Caco-2 (cell line): ENCODE measurements at regions not wholly inside any gene's neighbourhood (a gene's known extent, or its start where the extent isn't known, plus 50 kb on each side); places are given as distances from the start of the nearest gene placed in this dataset.

Experiments used
- BruUV-seq: library from RNA; stranded (reverse); fragments of 400-500 nt; replicated peaks from 2 replicates; lab custom pipeline; 2021; lab: Mats Ljungman, UMichigan
- CTCF ChIA-PET: fragments of 300-600 bp; sonication (Branson Sonifier 250); formaldehyde crosslinking; loops from one replicate; lab custom pipeline; 2022; ENCODE audit warnings: antibody characterized with exemption; lab: Charles Lee
- POLR2A ChIA-PET: fragments of 300-600 bp; sonication (Branson Sonifier 250); formaldehyde crosslinking; loops from one replicate; lab custom pipeline; 2022; ENCODE audit warnings: antibody characterized with exemption; lab: Charles Lee
- DNase-seq, 2 experiments: peaks; one replicate each; pipeline versions ENCODE4 v3.0.0 to v3.0.0-alpha.2; 2020 to 2022
- H3K27me3 ChIP-seq: replicated peaks from 2 replicates; pipeline ENCODE4 v1.6.0; 2011; ENCODE audit warnings: low read length; ENCODE audit not compliant: control insufficient read depth, insufficient read depth
- H3K36me3 ChIP-seq: 2 replicates; pipeline ENCODE4 v1.5.1; 2011; ENCODE audit warnings: low read length; ENCODE audit not compliant: control insufficient read depth, insufficient read depth
- H3K4me1 ChIP-seq: fragments of 250-450 bp; sonication (Bioruptor Pico); 2 replicates; pipeline ENCODE4 v1.5.1; 2020; ENCODE audit warnings: mild to moderate bottlenecking
- H3K4me3 ChIP-seq: 2 replicates; pipeline ENCODE4 v1.5.1; 2011; ENCODE audit warnings: low read depth, mild to moderate bottlenecking, control low read depth, low read length
- H3K9me3 ChIP-seq: fragments of 250-450 bp; sonication (Bioruptor Pico); 2 replicates; pipeline ENCODE4 v1.5.1; 2020; ENCODE audit warnings: mild to moderate bottlenecking, moderate library complexity
- H3K27ac Mint-ChIP-seq: one replicate; pipeline ENCODE4 v1.8.0; 2022; ENCODE audit warnings: mixed read lengths; ENCODE audit not compliant: unreplicated experiment
- H3K27me3 Mint-ChIP-seq: one replicate; pipeline ENCODE4 v1.8.0; 2022; ENCODE audit warnings: mixed read lengths; ENCODE audit not compliant: insufficient read depth, unreplicated experiment
- H3K36me3 Mint-ChIP-seq: one replicate; pipeline ENCODE4 v1.8.0; 2022; ENCODE audit warnings: mild to moderate bottlenecking, mixed read lengths; ENCODE audit not compliant: insufficient read depth, unreplicated experiment
- H3K4me1 Mint-ChIP-seq: one replicate; pipeline ENCODE4 v1.8.0; 2022; ENCODE audit warnings: low read depth, mixed read lengths; ENCODE audit not compliant: unreplicated experiment
- H3K4me3 Mint-ChIP-seq: one replicate; pipeline ENCODE4 v1.8.0; 2022; ENCODE audit warnings: mild to moderate bottlenecking, moderate library complexity, mixed read lengths; ENCODE audit not compliant: unreplicated experiment
- H3K9me3 Mint-ChIP-seq: one replicate; pipeline ENCODE4 v1.8.0; 2022; ENCODE audit warnings: mixed read lengths; ENCODE audit not compliant: unreplicated experiment
- CTCF ChIP-seq, 2 experiments: fragments of 200-600 bp in 1 of 2; IDR thresholded peaks; 1 replicate in 1 of 2; 2 replicates in 1 of 2; pipeline versions ENCODE4 v1.5.1 to v1.8.0; 2011 to 2022; ENCODE audit warnings: antibody characterized with exemption in 1 of 2, control low read depth in 1 of 2, inconsistent platforms in 1 of 2, low read depth in 1 of 2, low read length in 1 of 2, mild to moderate bottlenecking in 1 of 2, moderate library complexity in 1 of 2; ENCODE audit not compliant: insufficient read depth in 1 of 2, severe bottlenecking in 1 of 2, unreplicated experiment in 1 of 2
- intact Hi-C: fragments of 100-400 bp; cut with micrococcal nuclease; formaldehyde crosslinking; loops from one replicate; pipeline ENCODE4 v1.10.0; 2022; ENCODE audit not compliant: unreplicated experiment

DNA sequence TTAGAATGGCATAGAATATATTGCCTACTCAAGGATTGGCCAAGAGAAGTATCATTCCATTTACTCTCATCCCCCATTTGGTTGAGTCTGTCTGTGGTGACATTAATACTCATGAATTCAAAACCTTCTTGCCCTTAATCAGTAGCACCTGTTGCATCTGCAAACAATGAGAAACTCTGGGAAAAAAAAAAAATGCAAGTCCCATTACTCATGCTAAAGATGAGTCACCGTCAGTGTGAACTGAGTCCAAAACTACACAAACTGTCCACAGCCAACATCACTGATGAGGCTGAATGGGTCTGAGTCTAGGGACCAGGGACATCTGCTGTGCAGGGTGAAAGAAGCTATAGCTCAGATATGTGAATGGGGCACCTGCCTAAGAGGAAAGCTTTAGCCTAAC, 96.9 kb upstream of the ADAMTS18 start:
- no peak overlapping the region for H3K4me3 ChIP-seq
- no peaks in the 10 kb centered on the region for H3K36me3 ChIP-seq
- intact Hi-C loops, result no loop called here
- Mint-ChIP-seq H3K27ac (no peak overlapping the region), H3K4me3 (no peak overlapping the region), H3K9me3 (peaks cover 11% of the 10 kb centered on the region), H3K27me3 (peaks cover 24% of the 10 kb centered on the region), H3K4me1 (no peaks in the 10 kb centered on the region), H3K36me3 (no peaks in the 10 kb centered on the region)
- POLR2A ChIA-PET, result no interaction called here
- H3K27me3 ChIP-seq, result no peaks in the 10 kb centered on the region
- BruUV-seq, result no TSS peak
- no peaks in the 10 kb centered on the region for H3K9me3 ChIP-seq
- TF ChIP-seq CTCF (IDR thresholded peaks at IDR 0.05; ENCODE audit: insufficient read depth in 1 of 2, low read depth in 1 of 2, low read length in 1 of 2, severe bottlenecking in 1 of 2, unreplicated experiment in 1 of 2), result no peak
- CTCF ChIA-PET, result no interaction called here
- no peaks in the 10 kb centered on the region for H3K4me1 ChIP-seq
- DNase-seq, result no peak

GRCh38 chr16:77536809-77537208, 102.0 kb upstream of the ADAMTS18 start:
- no peaks in the 10 kb centered on the region for H3K27me3 ChIP-seq
- intact Hi-C loops, result no loop called here
- H3K36me3 ChIP-seq, result no peaks in the 10 kb centered on the region
- H3K4me3 Mint-ChIP-seq, result no peak overlapping the region
- no peaks in the 10 kb centered on the region for H3K36me3 Mint-ChIP-seq
- no TSS peak for BruUV-seq
- H3K27ac Mint-ChIP-seq, result no peak overlapping the region
- H3K9me3 ChIP-seq, result no peaks in the 10 kb centered on the region
- CTCF ChIA-PET, result no interaction called here
- POLR2A ChIA-PET, result no interaction called here
- no peaks in the 10 kb centered on the region for H3K4me1 Mint-ChIP-seq
- H3K4me3 ChIP-seq, result no peak overlapping the region
- no peaks in the 10 kb centered on the region for H3K9me3 Mint-ChIP-seq
- no peak for DNase-seq
- no peak for TF ChIP-seq CTCF (IDR thresholded peaks at IDR 0.05; ENCODE audit: insufficient read depth in 1 of 2, low read depth in 1 of 2, low read length in 1 of 2, severe bottlenecking in 1 of 2, unreplicated experiment in 1 of 2)
- peaks cover 27% of the 10 kb centered on the region for H3K27me3 Mint-ChIP-seq
- H3K4me1 ChIP-seq, result no peaks in the 10 kb centered on the region

- intact Hi-C loops, result no loop called here
- ChIA-PET CTCF (interaction anchor here (0.6 kb wide), 1 partner anchor 377 kb away, joined by 3 read pairs; no protein-coding TSS in a partner anchor), POLR2A (no interaction called here)
These were observed 104.7 kb upstream of the ADAMTS18 start for GRCh38 chr16:77539421-77540034.

More at GRCh38 chr16:77539421-77540034, 104.7 kb upstream of the ADAMTS18 start:
- no peaks in the 10 kb centered on the region for H3K4me1 Mint-ChIP-seq
- BruUV-seq, result no TSS peak
- Histone ChIP-seq H3K36me3 (no peaks in the 10 kb centered on the region), H3K4me1 (no peaks in the 10 kb centered on the region), H3K27me3 (no peaks in the 10 kb centered on the region), H3K4me3 (no peak overlapping the region), H3K9me3 (no peaks in the 10 kb centered on the region)
- DNase-seq, result no peak
- TF ChIP-seq CTCF (IDR thresholded peaks at IDR 0.05; ENCODE audit: insufficient read depth in 1 of 2, low read depth in 1 of 2, low read length in 1 of 2, severe bottlenecking in 1 of 2, unreplicated experiment in 1 of 2), result no peak
- no peaks in the 10 kb centered on the region for H3K36me3 Mint-ChIP-seq
- peaks cover 28% of the 10 kb centered on the region for H3K27me3 Mint-ChIP-seq
- no peak overlapping the region for H3K27ac Mint-ChIP-seq
- no peaks in the 10 kb centered on the region for H3K9me3 Mint-ChIP-seq
- no peak overlapping the region for H3K4me3 Mint-ChIP-seq
